ENCODE measurements at regions not wholly inside any gene's neighbourhood (a gene's known extent, or its start where the extent isn't known, plus 50 kb on each side); places are given as distances from the start of the nearest gene placed in this dataset.

- ChIA-PET POLR2A (interaction anchor here (0.6 kb wide), 1 partner anchor 387 kb away, joined by 8 read pairs; no protein-coding TSS in a partner anchor), CTCF (no interaction called here)
Measured at GRCh38 chr7:156458011-156458410, 182.6 kb upstream of the RNF32 start.

DNA sequence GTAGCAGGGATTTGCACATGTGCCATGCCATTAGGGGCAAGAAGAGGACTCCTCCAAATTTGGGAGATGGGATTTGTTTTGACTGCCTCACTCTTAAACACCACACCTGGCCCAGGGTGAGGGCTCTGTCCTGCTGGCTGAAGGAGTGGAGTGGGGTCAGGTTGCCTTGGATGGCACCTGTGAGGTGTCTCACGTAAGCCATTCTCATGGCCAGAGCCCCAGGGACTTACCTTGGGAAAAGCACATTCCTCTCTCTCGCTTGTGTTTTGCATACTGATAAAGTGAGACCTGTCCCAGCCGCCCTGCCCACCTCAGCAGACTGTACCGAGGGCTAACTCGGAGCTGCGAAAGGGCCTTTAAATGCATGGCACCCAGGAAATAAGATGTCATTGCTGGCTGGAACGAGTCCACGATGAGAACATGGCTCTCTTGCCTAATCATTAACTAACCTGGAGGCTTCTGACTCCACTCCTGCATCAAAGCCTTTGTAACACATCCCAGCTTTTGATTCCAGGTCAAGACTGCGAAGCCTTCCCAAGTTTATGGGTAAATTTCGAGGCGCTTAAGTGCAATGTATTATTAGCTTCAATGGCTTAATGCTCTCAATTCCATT, 184.0 kb upstream of the RNF32 start:
- ChIA-PET POLR2A (no interaction called here), CTCF (no interaction called here)
- no peak overlapping the region for H3K4me3 Mint-ChIP-seq
- DNase-seq = no peak
- no peaks in the 10 kb centered on the region for H3K36me3 Mint-ChIP-seq (ENCODE audit: low read depth)
- no peak for ATAC-seq
- no peaks in the 10 kb centered on the region for H3K4me1 Mint-ChIP-seq
- intact Hi-C loops (cut with DNase I, micrococcal nuclease) = no loop called here
- H3K27ac Mint-ChIP-seq = no peak overlapping the region
- H3K9me3 Mint-ChIP-seq (ENCODE audit: low read depth) = no peaks in the 10 kb centered on the region
- H3K27me3 Mint-ChIP-seq = peaks cover 21% of the 10 kb centered on the region

More at GRCh38 chr7:156458011-156458410, 182.6 kb upstream of the RNF32 start:
- Mint-ChIP-seq H3K4me1 (no peaks in the 10 kb centered on the region), H3K27ac (no peak overlapping the region), H3K4me3 (no peak overlapping the region), H3K9me3 (ENCODE audit: low read depth) (no peaks in the 10 kb centered on the region), H3K27me3 (peaks cover 14% of the 10 kb centered on the region), H3K36me3 (ENCODE audit: low read depth) (no peaks in the 10 kb centered on the region)
- ATAC-seq = no peak
- intact Hi-C loops (cut with DNase I, micrococcal nuclease) = no loop called here
- no peak for DNase-seq

GRCh38 chr7:156456032-156456431, 184.5 kb upstream of the RNF32 start:
- ATAC-seq = no peak
- POLR2A ChIA-PET = no interaction called here
- H3K4me3 Mint-ChIP-seq = no peak overlapping the region
- no peaks in the 10 kb centered on the region for H3K36me3 Mint-ChIP-seq (ENCODE audit: low read depth)
- no peak for DNase-seq
- H3K4me1 Mint-ChIP-seq = no peaks in the 10 kb centered on the region
- CTCF ChIA-PET = no interaction called here
- peaks cover 19% of the 10 kb centered on the region for H3K27me3 Mint-ChIP-seq
- H3K9me3 Mint-ChIP-seq (ENCODE audit: low read depth) = no peaks in the 10 kb centered on the region
- intact Hi-C loops (cut with DNase I, micrococcal nuclease) = no loop called here
- no peak overlapping the region for H3K27ac Mint-ChIP-seq

GRCh38 chr7:156450473-156450872, 190.1 kb upstream of the RNF32 start:
- H3K36me3 Mint-ChIP-seq (ENCODE audit: low read depth) = no peaks in the 10 kb centered on the region
- POLR2A ChIA-PET = no interaction called here
- no peak for DNase-seq

DNA sequence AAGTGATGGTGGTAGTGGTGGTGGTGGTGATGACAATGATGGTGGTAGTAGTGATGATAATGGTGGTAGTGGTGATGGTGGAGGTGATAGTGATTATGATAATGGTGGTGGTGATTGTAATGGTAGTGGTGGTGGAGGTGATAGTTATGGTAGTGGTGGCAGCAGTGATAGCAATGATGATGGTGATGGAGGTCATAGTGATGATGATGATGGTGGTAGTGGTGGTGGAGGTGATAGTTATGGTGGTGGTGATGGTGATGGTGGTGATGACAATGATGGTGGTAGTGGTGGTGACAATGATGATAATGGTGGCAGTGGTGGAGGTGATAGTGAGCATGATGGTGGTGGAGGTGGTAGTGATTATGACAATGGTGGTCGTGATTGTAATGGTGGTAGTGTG, 191.7 kb upstream of the RNF32 start:
- POLR2A ChIA-PET = no interaction called here
- Mint-ChIP-seq H3K27me3 (peaks cover 8% of the 10 kb centered on the region), H3K4me1 (no peaks in the 10 kb centered on the region), H3K36me3 (ENCODE audit: low read depth) (no peaks in the 10 kb centered on the region), H3K9me3 (ENCODE audit: low read depth) (no peaks in the 10 kb centered on the region), H3K4me3 (no peak overlapping the region), H3K27ac (no peak overlapping the region)
- ATAC-seq (no peak), DNase-seq (no peak)
- intact Hi-C loops (cut with DNase I, micrococcal nuclease) = no loop called here
- CTCF ChIA-PET = no interaction called here

More at GRCh38 chr7:156450473-156450872, 190.1 kb upstream of the RNF32 start:
- no peak for ATAC-seq
- intact Hi-C loops (cut with DNase I, micrococcal nuclease) = no loop called here
- no peak overlapping the region for H3K27ac Mint-ChIP-seq
- CTCF ChIA-PET = no interaction called here
- H3K27me3 Mint-ChIP-seq = peaks cover 8% of the 10 kb centered on the region
- no peak overlapping the region for H3K4me3 Mint-ChIP-seq
- H3K9me3 Mint-ChIP-seq (ENCODE audit: low read depth) = no peaks in the 10 kb centered on the region
- H3K4me1 Mint-ChIP-seq = no peaks in the 10 kb centered on the region

- Mint-ChIP-seq H3K36me3 (ENCODE audit: low read depth) (no peaks in the 10 kb centered on the region), H3K27ac (no peak overlapping the region), H3K4me3 (no peak overlapping the region), H3K9me3 (ENCODE audit: low read depth) (no peaks in the 10 kb centered on the region), H3K27me3 (peaks cover 9% of the 10 kb centered on the region), H3K4me1 (no peaks in the 10 kb centered on the region)
- DNase-seq (no peak), ATAC-seq (no peak)
- intact Hi-C loops (cut with DNase I, micrococcal nuclease) = no loop called here
- POLR2A ChIA-PET = no interaction called here
- CTCF ChIA-PET = no interaction called here
Measured at GRCh38 chr7:156446990-156447389, 193.6 kb upstream of the RNF32 start.

GRCh38 chr7:156445997-156446761, 194.4 kb upstream of the RNF32 start:
- no peak overlapping the region for H3K27ac Mint-ChIP-seq
- peaks cover 9% of the 10 kb centered on the region for H3K27me3 Mint-ChIP-seq
- no peak overlapping the region for H3K4me3 Mint-ChIP-seq
- ChIA-PET CTCF (no interaction called here), POLR2A (no interaction called here)
- no peak for ATAC-seq
- DNase-seq = no peak
- no peaks in the 10 kb centered on the region for H3K9me3 Mint-ChIP-seq (ENCODE audit: low read depth)
- H3K36me3 Mint-ChIP-seq (ENCODE audit: low read depth) = no peaks in the 10 kb centered on the region
- H3K4me1 Mint-ChIP-seq = no peaks in the 10 kb centered on the region
- intact Hi-C loops (cut with DNase I, micrococcal nuclease) = no loop called here

DNA sequence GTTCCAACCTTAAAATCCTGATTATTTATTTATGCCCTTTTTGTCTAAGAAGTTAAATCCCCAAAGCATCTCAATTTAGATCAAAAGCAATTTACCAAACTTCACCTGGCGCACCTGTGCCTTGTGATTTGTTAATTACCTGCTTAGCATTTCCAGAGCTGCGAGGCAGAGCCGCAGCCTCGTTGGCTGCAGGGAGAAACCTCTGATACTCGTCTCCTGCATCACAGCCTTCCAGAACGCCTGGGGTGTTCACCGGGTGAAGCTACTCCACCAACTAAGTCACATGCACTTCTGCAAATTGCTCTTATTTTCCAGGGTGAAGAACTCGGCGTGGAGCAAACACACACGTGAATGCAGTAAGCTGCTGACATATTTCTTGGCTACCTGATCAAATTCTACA, 198.1 kb upstream of the RNF32 start:
- H3K4me1 Mint-ChIP-seq = no peaks in the 10 kb centered on the region
- CTCF ChIA-PET = interaction anchor here (0.6 to 1.0 kb wide), 3 partner anchors 95 to 703 kb away, joined by 3 to 4 read pairs (median 3); no protein-coding TSS in a partner anchor
- DNase-seq (no peak), ATAC-seq (no peak)
- peaks cover 9% of the 10 kb centered on the region for H3K27me3 Mint-ChIP-seq
- H3K4me3 Mint-ChIP-seq = no peak overlapping the region
- H3K36me3 Mint-ChIP-seq (ENCODE audit: low read depth) = no peaks in the 10 kb centered on the region
- POLR2A ChIA-PET = interaction anchor here (0.7 kb wide), 1 partner anchor 13 kb away, joined by 6 read pairs; no protein-coding TSS in a partner anchor
- H3K27ac Mint-ChIP-seq = no peak overlapping the region
- intact Hi-C loops (cut with DNase I, micrococcal nuclease) = no loop called here
- H3K9me3 Mint-ChIP-seq (ENCODE audit: low read depth) = no peaks in the 10 kb centered on the region

GRCh38 chr7:156440456-156440855, 200.1 kb upstream of the RNF32 start:
- no peak overlapping the region for H3K27ac Mint-ChIP-seq
- no peak overlapping the region for H3K4me3 Mint-ChIP-seq
- intact Hi-C loops (cut with DNase I, micrococcal nuclease) = no loop called here
- DNase-seq (no peak), ATAC-seq (no peak)
- no peaks in the 10 kb centered on the region for H3K4me1 Mint-ChIP-seq
- H3K36me3 Mint-ChIP-seq (ENCODE audit: low read depth) = no peaks in the 10 kb centered on the region
- POLR2A ChIA-PET = no interaction called here
- no peaks in the 10 kb centered on the region for H3K9me3 Mint-ChIP-seq (ENCODE audit: low read depth)
- peaks cover 10% of the 10 kb centered on the region for H3K27me3 Mint-ChIP-seq
- CTCF ChIA-PET = no interaction called here

- ATAC-seq (no peak), DNase-seq (no peak)
- intact Hi-C loops (cut with DNase I, micrococcal nuclease) = no loop called here
- CTCF ChIA-PET = no interaction called here
- no peaks in the 10 kb centered on the region for H3K9me3 Mint-ChIP-seq (ENCODE audit: low read depth)
- POLR2A ChIA-PET = no interaction called here
- no peak overlapping the region for H3K27ac Mint-ChIP-seq
- no peaks in the 10 kb centered on the region for H3K36me3 Mint-ChIP-seq (ENCODE audit: low read depth)
- H3K27me3 Mint-ChIP-seq = peaks cover 15% of the 10 kb centered on the region
- no peaks in the 10 kb centered on the region for H3K4me1 Mint-ChIP-seq
- no peak overlapping the region for H3K4me3 Mint-ChIP-seq
Measured at GRCh38 chr7:156438011-156438410, 202.6 kb upstream of the RNF32 start.

GRCh38 chr7:156437021-156437614, 203.5 kb upstream of the RNF32 start:
- no peak for ATAC-seq
- ChIA-PET POLR2A (no interaction called here), CTCF (no interaction called here)
- intact Hi-C loops (cut with DNase I, micrococcal nuclease) = no loop called here
- Mint-ChIP-seq H3K9me3 (ENCODE audit: low read depth) (no peaks in the 10 kb centered on the region), H3K4me1 (no peaks in the 10 kb centered on the region), H3K27me3 (peaks cover 12% of the 10 kb centered on the region), H3K27ac (no peak overlapping the region), H3K36me3 (ENCODE audit: low read depth) (no peaks in the 10 kb centered on the region), H3K4me3 (no peak overlapping the region)
- no peak for DNase-seq

Measured in activated CD4-positive, alpha-beta T cell treated with anti-CD3 and anti-CD28 coated beads for 36 hours (primary cell).